Stimulated activated CD8-positive, alpha-beta memory T cell treated with anti-CD3 and anti-CD28 coated beads, Interleukin-4, amount 100 ng/mL, for 48 hours (primary cell): ENCODE measurements at regions not wholly inside any gene's neighbourhood (a gene's known extent, or its start where the extent isn't known, plus 50 kb on each side); places are given as distances from the start of the nearest gene placed in this dataset.

Experiments
- DNase-seq: peaks from one replicate; pipeline ENCODE4 v3.0.0-alpha.2; 2020

GRCh38 chr4:183853548-183853940 is 51.6 kb upstream of the STOX2 start:
- no peak for DNase-seq
